Activated CD4-positive, alpha-beta memory T cell treated with anti-CD3 and anti-CD28 coated beads for 36 hours (primary cell): ENCODE measurements at regions not wholly inside any gene's neighbourhood (a gene's known extent, or its start where the extent isn't known, plus 50 kb on each side); places are given as distances from the start of the nearest gene placed in this dataset.

Experiments used
- CTCF ChIA-PET: fragments of 350-600 bp; sonication (Branson Sonifier 250); formaldehyde crosslinking; loops from one replicate; lab custom pipeline; 2021; ENCODE audit warnings: antibody characterized with exemption, inconsistent platforms; lab: Charles Lee
- POLR2A ChIA-PET: fragments of 350-600 bp; sonication (Branson Sonifier 250); formaldehyde crosslinking; loops from one replicate; lab custom pipeline; 2021; ENCODE audit warnings: antibody characterized with exemption; lab: Charles Lee
- DNase-seq: peaks from one replicate; pipeline ENCODE4 v3.0.0-alpha.2; 2020
- H3K27ac Mint-ChIP-seq: one replicate; pipeline ENCODE4 v1.8.0; 2021; ENCODE audit warnings: mixed read lengths
- H3K27me3 Mint-ChIP-seq: one replicate; pipeline ENCODE4 v1.8.0; 2021; ENCODE audit warnings: mixed read lengths
- H3K36me3 Mint-ChIP-seq: one replicate; pipeline ENCODE4 v1.8.0; 2021; ENCODE audit warnings: mixed read lengths
- H3K4me1 Mint-ChIP-seq: one replicate; pipeline ENCODE4 v1.8.0; 2021; ENCODE audit warnings: low read depth, mixed read lengths
- H3K4me3 Mint-ChIP-seq: one replicate; pipeline ENCODE4 v1.8.0; 2021; ENCODE audit warnings: mild to moderate bottlenecking, mixed read lengths
- H3K9me3 Mint-ChIP-seq: one replicate; pipeline ENCODE4 v1.8.0; 2021; ENCODE audit warnings: mixed read lengths
- intact Hi-C: fragments of 100-400 bp; cut with micrococcal nuclease; formaldehyde crosslinking; loops from one replicate; pipeline ENCODE4 v1.15.1; 2023

DNA sequence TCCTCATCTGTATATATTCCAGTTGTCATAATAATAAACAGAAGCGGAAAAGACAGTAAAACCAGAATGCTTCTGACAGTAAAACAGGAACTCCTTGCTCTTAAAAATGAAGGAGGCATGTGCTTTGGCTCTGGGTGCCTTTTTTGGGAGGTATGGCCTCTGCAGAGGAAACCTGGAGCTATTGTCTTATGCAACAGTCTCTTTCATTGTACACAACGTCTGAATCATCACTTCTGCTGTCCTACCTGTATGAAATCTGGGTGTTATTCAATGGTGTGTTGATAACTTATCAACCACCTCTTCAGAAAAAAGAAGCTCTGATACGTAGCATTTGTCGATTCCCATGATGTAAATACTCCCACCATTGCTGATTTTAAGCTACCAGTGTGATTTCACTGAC lies 64.8 kb downstream of the CDCA7 start:
- no peak for DNase-seq
- ChIA-PET CTCF (interaction anchor here (0.7 to 0.9 kb wide), 2 partner anchors 30 to 120 kb away, joined by 3 read pairs; no protein-coding TSS in a partner anchor), POLR2A (no interaction called here)
- Mint-ChIP-seq H3K4me3 (no peak overlapping the region), H3K27ac (no peak overlapping the region), H3K27me3 (peaks cover 32% of the 10 kb centered on the region), H3K36me3 (no peaks in the 10 kb centered on the region), H3K9me3 (no peaks in the 10 kb centered on the region), H3K4me1 (no peaks in the 10 kb centered on the region)
- intact Hi-C loops = no loop called here

DNA sequence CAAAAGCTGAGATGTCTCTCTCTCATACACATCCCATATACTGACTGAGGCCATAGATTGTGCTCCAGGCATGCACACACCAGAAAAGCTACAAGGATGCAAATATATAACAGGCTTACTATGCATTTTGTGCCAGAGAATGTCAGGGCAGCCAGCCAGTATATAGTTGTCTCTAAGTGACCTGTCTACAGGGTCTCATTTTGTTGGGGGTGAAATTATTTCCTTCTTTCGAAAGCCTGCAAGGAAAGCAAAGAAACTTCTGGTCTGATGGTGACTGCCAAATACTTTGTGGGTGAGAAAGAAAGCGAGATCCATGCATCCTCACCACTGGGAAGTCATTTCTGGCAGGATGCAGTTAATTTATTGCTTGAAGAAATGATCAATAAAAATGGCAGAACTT lies 70.2 kb downstream of the CDCA7 start:
- ChIA-PET POLR2A (no interaction called here), CTCF (no interaction called here)
- Mint-ChIP-seq H3K4me1 (no peaks in the 10 kb centered on the region), H3K4me3 (no peak overlapping the region), H3K9me3 (no peaks in the 10 kb centered on the region), H3K36me3 (no peaks in the 10 kb centered on the region), H3K27ac (no peak overlapping the region), H3K27me3 (peaks cover 25% of the 10 kb centered on the region)
- DNase-seq = no peak
- intact Hi-C loops = no loop called here

DNA sequence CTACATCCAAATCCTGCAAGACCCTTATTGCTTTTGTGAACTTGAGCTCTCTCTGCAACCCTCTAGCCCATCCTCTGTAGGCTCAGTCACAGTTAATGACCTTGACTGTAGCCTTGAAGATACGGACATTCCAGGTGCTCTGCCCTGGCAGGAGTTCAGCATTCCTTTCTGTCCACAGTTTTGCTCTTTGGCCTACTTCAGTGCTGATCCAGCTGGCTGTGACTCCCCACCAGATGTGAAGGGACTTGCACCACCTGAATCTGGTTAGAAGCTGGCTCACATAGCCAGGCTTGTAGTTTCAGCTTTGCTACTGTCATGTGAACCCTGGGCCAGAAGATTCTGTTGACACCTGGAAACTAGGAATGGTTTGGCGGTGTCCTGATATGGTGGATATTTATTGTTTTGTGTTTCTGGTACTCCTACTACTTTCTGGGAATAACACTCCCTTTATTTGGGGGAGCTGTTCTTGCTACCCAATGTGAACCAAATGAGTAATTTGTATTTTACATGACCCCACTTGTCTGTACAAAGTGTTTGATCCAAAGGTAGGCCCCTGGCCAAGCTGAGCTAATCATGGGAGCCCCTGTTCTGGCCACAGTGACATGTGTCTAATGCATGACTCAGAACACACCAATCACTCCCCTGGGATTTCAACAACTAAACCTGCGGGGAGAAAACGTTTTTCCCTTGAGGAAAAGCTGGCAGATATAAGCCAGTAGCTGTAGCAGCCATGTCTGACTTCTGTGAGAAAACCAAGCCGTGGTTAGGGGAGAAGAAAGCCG lies 73.4 kb downstream of the CDCA7 start:
- intact Hi-C loops = no loop called here
- H3K9me3 Mint-ChIP-seq = no peaks in the 10 kb centered on the region
- no peak overlapping the region for H3K4me3 Mint-ChIP-seq
- ChIA-PET CTCF (no interaction called here), POLR2A (no interaction called here)
- H3K27ac Mint-ChIP-seq = no peak overlapping the region
- H3K36me3 Mint-ChIP-seq = no peaks in the 10 kb centered on the region
- peaks cover 20% of the 10 kb centered on the region for H3K27me3 Mint-ChIP-seq
- DNase-seq = no peak
- H3K4me1 Mint-ChIP-seq = no peaks in the 10 kb centered on the region

DNA sequence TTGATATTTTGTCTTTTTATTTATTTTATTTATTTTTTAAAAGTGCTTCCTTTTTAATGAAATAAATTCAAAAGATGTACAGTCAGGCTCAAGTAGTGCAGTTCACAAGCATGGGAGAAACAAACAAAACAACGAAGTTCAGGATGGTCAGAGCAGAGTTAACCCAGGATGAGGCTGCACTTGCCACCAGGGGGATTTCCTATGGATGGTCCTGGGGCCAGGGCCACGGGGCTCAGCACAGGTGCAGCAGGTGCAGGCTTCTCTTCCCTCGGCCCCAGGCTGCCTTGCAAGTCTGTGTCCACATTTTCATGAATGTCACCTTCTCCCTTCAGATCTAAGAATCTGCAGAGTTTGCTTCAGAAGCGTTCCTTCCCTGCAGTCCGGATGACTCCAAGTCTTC lies 76.5 kb downstream of the CDCA7 start:
- ChIA-PET POLR2A (no interaction called here), CTCF (interaction anchor here (1.4 kb wide), 1 partner anchor 31 kb away, joined by 3 read pairs; no protein-coding TSS in a partner anchor)
- intact Hi-C loops = no loop called here
- Mint-ChIP-seq H3K4me1 (peaks cover 6% of the 10 kb centered on the region), H3K27me3 (peaks cover 21% of the 10 kb centered on the region), H3K4me3 (no peak overlapping the region), H3K27ac (no peak overlapping the region), H3K9me3 (no peaks in the 10 kb centered on the region), H3K36me3 (no peaks in the 10 kb centered on the region)
- no peak for DNase-seq

DNA sequence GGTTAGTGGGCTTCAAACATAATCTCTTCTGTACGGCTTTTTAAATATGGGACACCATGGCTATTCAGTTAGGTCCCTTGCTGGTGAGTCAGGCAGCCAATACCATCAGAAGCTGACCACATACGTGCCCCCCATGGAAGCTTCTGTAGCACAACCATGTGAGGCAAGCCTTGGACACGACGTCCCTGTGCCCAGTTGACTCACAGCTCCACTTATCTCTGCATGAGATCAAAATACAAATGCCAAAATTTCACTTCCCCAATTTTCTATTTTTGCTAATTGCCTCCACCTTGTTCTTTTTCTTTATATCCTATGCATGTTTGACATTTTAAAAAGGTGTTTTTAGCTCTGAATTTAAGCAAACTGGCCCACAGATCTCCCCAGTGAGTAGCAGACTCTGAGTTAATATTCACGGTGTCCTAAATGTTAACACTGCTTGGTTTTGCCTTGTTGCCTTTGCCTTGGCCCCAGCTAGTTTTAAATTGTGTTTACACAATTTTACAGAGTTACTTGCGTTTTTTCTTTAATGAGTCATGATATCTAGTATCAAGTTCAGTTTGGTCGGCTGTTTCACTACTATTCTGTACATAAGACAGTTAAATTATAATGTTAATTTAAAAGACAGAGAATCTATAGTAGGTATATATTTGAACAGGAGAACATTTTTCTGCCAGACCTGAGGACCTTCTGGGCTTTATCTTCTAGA lies 77.5 kb downstream of the CDCA7 start:
- CTCF ChIA-PET = interaction anchor here (0.6 kb wide), 1 partner anchor 231 kb away, joined by 3 read pairs; no protein-coding TSS in a partner anchor
- Mint-ChIP-seq H3K27me3 (peaks cover 19% of the 10 kb centered on the region), H3K27ac (no peak overlapping the region), H3K4me1 (peaks cover 7% of the 10 kb centered on the region), H3K9me3 (no peaks in the 10 kb centered on the region), H3K36me3 (no peaks in the 10 kb centered on the region), H3K4me3 (no peak overlapping the region)
- POLR2A ChIA-PET = no interaction called here
- intact Hi-C loops = no loop called here
- DNase-seq = no peak

DNA sequence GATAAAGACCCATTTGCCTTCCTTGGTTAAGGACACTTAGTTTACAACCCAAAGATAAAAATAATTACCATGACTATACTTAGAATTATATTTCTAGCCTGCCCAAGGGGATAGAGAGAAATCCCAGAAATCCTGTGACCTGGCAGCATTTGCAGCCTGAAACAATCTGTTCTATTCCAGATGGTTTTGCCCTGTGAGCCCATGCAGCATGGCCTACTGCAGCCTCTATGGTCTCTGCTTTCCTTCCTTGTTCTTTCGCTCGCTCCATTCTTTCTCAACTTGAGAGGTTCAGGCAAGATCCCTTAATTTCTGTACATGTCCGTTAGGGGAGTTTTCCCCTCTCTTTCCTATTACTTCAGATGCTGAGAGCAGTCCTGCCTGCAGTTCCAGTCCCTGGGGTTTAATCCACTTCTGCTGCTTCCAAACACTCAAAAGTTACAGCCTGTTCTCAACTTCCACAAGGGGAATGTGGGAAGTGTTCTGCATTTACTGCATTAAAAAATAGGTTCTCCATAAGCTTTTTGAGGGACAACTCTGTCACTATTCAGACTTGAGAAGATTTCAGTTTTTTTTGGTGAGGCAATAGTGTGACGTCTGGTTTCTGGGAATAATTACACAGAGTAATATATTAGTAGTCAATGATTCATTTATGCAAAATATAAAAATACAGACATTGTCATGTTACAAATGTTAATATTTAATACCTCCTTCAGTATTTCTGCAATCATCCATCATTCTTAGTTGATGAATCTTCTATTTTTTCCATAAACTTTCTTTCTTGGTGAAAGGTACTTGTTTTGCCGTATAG lies 80.3 kb downstream of the CDCA7 start:
- peaks cover 20% of the 10 kb centered on the region for H3K27me3 Mint-ChIP-seq
- peaks cover 7% of the 10 kb centered on the region for H3K4me1 Mint-ChIP-seq
- intact Hi-C loops = no loop called here
- ChIA-PET CTCF (no interaction called here), POLR2A (no interaction called here)
- no peaks in the 10 kb centered on the region for H3K9me3 Mint-ChIP-seq
- no peaks in the 10 kb centered on the region for H3K36me3 Mint-ChIP-seq
- DNase-seq = no peak
- H3K27ac Mint-ChIP-seq = no peak overlapping the region
- no peak overlapping the region for H3K4me3 Mint-ChIP-seq

DNA sequence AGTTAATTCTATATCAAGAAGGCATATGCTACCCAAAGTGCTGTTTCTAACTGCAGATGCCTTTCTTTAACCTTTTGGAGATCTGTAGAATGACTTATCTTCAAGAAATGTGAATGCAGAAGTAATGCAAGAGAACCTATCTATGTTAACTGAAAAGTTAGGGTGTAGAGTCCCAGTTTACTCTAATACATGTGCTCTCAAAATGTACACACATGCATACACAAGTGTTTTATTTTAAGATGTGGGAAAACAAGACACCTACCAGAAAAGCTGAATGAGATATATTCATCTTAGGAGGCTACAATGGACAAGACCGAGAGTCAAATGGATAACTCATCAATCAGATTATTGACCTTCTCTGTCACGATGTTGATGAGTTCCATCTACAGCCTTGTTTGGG lies 80.9 kb downstream of the CDCA7 start:
- ChIA-PET POLR2A (no interaction called here), CTCF (no interaction called here)
- no peaks in the 10 kb centered on the region for H3K9me3 Mint-ChIP-seq
- peaks cover 18% of the 10 kb centered on the region for H3K27me3 Mint-ChIP-seq
- H3K36me3 Mint-ChIP-seq = no peaks in the 10 kb centered on the region
- peaks cover 7% of the 10 kb centered on the region for H3K4me1 Mint-ChIP-seq
- no peak for DNase-seq
- intact Hi-C loops = no loop called here
- H3K4me3 Mint-ChIP-seq = no peak overlapping the region
- H3K27ac Mint-ChIP-seq = no peak overlapping the region

DNA sequence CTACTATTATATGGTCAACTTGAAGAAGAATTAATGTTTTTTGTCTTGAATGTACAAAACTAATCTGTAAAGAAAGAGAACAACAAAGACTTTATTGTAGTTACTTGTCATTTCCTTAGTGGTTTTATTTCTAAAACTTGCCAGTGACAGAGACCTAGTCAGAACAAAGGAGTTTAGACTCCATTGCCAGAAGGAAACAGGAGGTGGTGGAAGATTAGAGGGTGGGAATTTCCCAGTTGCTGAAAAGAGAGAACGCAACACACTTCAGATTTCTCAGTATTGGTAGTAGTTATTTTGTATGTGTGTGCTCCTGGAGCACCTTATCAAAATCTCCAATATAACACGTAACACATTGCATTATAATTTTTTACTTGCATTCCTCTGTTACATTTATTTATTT lies 81.4 kb downstream of the CDCA7 start:
- ChIA-PET CTCF (no interaction called here), POLR2A (no interaction called here)
- DNase-seq = no peak
- Mint-ChIP-seq H3K9me3 (no peaks in the 10 kb centered on the region), H3K4me3 (no peak overlapping the region), H3K36me3 (no peaks in the 10 kb centered on the region), H3K27ac (no peak overlapping the region), H3K27me3 (peaks cover 18% of the 10 kb centered on the region), H3K4me1 (peaks cover 7% of the 10 kb centered on the region)
- intact Hi-C loops = no loop called here

DNA sequence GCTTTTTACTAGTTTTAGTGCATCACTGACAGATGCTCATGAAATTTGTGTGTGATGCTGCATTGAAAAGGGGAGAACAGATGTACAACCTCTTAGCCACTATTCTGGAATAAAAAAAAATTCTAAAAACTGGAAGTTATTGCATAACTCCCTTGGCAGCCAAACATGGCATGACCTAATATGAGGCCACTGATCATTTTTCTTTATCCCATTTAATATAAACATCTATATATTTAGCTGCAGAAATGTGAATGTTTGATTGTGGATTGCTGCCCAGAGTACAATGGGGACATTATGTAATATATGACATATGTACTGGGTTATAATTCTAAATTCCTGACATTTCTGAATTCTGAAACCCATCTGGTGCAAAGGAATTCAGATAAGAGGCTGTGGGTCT lies 86.5 kb downstream of the CDCA7 start:
- Mint-ChIP-seq H3K27ac (no peak overlapping the region), H3K27me3 (peaks cover 4% of the 10 kb centered on the region), H3K36me3 (no peaks in the 10 kb centered on the region), H3K4me3 (no peak overlapping the region), H3K9me3 (no peaks in the 10 kb centered on the region), H3K4me1 (no peaks in the 10 kb centered on the region)
- POLR2A ChIA-PET = no interaction called here
- CTCF ChIA-PET = no interaction called here
- DNase-seq = no peak
- intact Hi-C loops = loop anchor here (10.0 kb wide), 1 partner anchor 156 kb away; no protein-coding TSS in a partner anchor

DNA sequence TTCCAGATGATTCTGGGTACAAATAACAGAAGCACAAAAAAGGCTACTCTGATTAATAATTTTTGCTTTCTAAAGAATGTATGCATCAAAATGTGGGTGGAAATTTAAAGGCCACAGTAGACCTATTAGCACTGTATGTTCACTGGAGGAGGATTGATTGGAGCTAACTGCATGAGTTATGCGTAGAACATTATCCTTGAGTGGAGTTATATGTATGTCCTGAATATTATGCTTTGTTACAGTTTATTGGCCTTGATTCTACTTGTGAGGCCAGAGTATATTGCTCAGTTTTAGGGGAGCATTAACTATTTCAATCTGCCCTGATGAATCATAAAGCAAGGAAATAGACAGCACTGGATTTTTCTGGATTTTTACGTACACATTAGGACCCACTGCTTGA lies 87.9 kb downstream of the CDCA7 start:
- POLR2A ChIA-PET = no interaction called here
- no peaks in the 10 kb centered on the region for H3K4me1 Mint-ChIP-seq
- H3K9me3 Mint-ChIP-seq = no peaks in the 10 kb centered on the region
- peaks cover 4% of the 10 kb centered on the region for H3K27me3 Mint-ChIP-seq
- no peak overlapping the region for H3K4me3 Mint-ChIP-seq
- intact Hi-C loops = loop anchor here (10.0 kb wide), 1 partner anchor 158 kb away; no protein-coding TSS in a partner anchor
- CTCF ChIA-PET = interaction anchor here (0.7 kb wide), 1 partner anchor 232 kb away, joined by 3 read pairs; no protein-coding TSS in a partner anchor
- no peaks in the 10 kb centered on the region for H3K36me3 Mint-ChIP-seq
- no peak overlapping the region for H3K27ac Mint-ChIP-seq
- DNase-seq = no peak

DNA sequence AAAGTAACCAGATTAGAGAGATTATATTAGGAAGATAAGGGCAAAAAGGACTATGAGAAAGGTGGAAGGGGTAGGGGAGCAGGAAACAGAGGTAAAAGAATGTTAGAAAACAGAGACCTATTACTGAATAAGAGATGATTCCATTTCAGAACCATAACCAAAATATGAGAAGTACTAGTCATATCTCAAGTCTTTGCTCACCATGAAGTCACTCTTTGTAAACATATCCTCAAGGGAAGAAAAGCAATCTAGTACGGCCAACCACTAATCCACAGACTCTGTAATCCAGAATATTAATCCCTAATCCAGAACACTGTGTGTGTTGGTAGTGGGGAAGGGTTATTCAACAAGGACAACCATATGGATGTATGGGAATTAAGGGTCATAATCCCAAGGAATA lies 92.0 kb downstream of the CDCA7 start:
- intact Hi-C loops = loop anchor here (10.0 kb wide), 1 partner anchor 162 kb away; no protein-coding TSS in a partner anchor
- no peak for DNase-seq
- ChIA-PET CTCF (no interaction called here), POLR2A (no interaction called here)
- H3K4me3 Mint-ChIP-seq = no peak overlapping the region
- peaks cover 2% of the 10 kb centered on the region for H3K27me3 Mint-ChIP-seq
- peaks cover 2% of the 10 kb centered on the region for H3K36me3 Mint-ChIP-seq
- H3K4me1 Mint-ChIP-seq = peaks cover 16% of the 10 kb centered on the region
- no peaks in the 10 kb centered on the region for H3K9me3 Mint-ChIP-seq
- H3K27ac Mint-ChIP-seq = no peak overlapping the region
